Progenitor cell of endocrine pancreas (in vitro differentiated cells): ENCODE measurements at regions not wholly inside any gene's neighbourhood (a gene's known extent, or its start where the extent isn't known, plus 50 kb on each side); places are given as distances from the start of the nearest gene placed in this dataset.

ENCODE experiments used
- DNase-seq: peaks from one replicate; pipeline ENCODE4 v3.0.0; 2021; ENCODE audit warnings: low spot score; ENCODE audit not compliant: unreplicated experiment
- H3K27ac Mint-ChIP-seq: 2 replicates; pipeline ENCODE4 v1.8.0; 2021; ENCODE audit warnings: mild to moderate bottlenecking, moderate library complexity, mixed read lengths
- H3K27me3 Mint-ChIP-seq: 2 replicates; pipeline ENCODE4 v1.8.0; 2021; ENCODE audit warnings: mixed read lengths
- H3K36me3 Mint-ChIP-seq: 2 replicates; pipeline ENCODE4 v1.8.0; 2022; ENCODE audit warnings: mixed read lengths; ENCODE audit not compliant: insufficient read depth
- H3K4me1 Mint-ChIP-seq: 2 replicates; pipeline ENCODE4 v1.8.0; 2021; ENCODE audit warnings: low read depth, mixed read lengths
- H3K4me3 Mint-ChIP-seq: 2 replicates; pipeline ENCODE4 v1.8.0; 2021; ENCODE audit warnings: low read depth, mild to moderate bottlenecking, moderate library complexity, mixed read lengths
- H3K9me3 Mint-ChIP-seq: 2 replicates; pipeline ENCODE4 v1.8.0; 2021; ENCODE audit warnings: low read depth, mixed read lengths
- TF ChIP-seq, protein P1 (sequence below): fragments of 200-600 bp; sonication (generic); IDR thresholded peaks from one replicate; pipeline ENCODE4 v1.5.0; 2021; ENCODE audit warnings: antibody characterized with exemption, mild to moderate bottlenecking; ENCODE audit not compliant: unreplicated experiment

DNA sequence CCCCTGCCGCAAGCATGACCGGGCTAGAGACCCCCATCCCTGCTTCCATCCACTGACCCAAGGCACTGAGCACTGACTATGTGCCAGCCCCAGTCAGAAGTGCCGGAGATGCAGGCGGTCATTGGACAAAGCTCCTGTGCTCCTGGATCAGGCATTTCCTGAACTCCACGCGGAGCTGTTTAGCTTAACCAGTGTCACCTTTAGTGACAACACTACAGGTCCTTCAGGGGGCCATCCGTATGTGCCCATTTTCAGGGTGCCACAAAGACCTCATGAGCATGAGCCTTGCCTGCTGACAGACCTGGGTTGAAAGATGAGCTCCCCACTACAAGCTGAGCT, 63.0 kb upstream of the FGF3 start:
- no peak overlapping the region for H3K27ac Mint-ChIP-seq
- H3K36me3 Mint-ChIP-seq = no peaks in the 10 kb centered on the region
- no peaks in the 10 kb centered on the region for H3K9me3 Mint-ChIP-seq
- peaks cover 3% of the 10 kb centered on the region for H3K27me3 Mint-ChIP-seq
- H3K4me1 Mint-ChIP-seq = no peaks in the 10 kb centered on the region
- no peak overlapping the region for H3K4me3 Mint-ChIP-seq
- TF ChIP-seq, protein P1, sequence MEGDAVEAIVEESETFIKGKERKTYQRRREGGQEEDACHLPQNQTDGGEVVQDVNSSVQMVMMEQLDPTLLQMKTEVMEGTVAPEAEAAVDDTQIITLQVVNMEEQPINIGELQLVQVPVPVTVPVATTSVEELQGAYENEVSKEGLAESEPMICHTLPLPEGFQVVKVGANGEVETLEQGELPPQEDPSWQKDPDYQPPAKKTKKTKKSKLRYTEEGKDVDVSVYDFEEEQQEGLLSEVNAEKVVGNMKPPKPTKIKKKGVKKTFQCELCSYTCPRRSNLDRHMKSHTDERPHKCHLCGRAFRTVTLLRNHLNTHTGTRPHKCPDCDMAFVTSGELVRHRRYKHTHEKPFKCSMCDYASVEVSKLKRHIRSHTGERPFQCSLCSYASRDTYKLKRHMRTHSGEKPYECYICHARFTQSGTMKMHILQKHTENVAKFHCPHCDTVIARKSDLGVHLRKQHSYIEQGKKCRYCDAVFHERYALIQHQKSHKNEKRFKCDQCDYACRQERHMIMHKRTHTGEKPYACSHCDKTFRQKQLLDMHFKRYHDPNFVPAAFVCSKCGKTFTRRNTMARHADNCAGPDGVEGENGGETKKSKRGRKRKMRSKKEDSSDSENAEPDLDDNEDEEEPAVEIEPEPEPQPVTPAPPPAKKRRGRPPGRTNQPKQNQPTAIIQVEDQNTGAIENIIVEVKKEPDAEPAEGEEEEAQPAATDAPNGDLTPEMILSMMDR = no peak
- no peak for DNase-seq

DNA sequence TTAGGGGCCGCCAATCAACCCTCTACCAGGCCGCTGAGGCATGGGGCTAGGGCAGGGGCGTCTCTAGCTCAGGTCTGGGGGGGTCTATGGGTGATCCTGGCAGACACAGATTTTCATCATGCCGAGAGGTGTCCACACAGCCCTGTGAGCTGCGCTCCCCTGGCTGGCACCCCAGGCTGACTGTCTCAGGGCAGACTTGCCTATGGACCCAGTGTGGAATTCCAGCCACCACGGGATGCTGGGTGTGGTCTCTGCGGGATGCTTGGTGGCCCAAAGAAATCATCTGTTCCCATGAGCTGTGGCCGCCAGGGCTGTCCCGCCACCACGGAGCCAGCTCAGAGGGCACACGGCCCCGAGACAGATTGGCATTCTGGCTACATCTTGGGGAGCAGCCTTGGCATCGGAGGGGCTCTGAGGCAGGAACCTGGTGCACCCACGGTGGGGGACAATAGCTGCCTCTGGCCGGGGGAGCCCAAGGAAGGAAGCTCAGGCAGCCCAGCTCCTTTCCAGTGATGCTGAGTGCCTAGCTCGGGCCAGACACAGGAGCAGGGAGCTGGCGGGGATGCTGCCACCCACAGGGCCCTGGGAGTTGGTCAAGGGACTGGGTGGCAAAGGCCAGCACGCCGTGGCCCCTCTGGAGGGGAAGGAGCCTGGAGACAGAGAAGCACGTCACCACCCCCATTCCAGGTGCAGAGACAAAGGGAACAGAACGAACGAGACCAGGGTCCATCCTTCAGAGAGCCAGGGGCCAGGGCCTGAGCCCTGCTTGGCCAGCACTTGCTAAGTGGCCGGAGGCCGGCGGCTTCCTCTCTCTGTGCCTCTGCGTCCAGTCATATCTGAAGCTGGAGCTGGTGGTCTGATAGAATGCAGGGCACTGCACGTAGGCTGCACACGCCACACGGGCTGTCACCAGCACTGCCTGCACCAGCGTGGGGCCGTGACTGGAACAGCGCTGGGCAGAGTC, 64.4 kb upstream of the FGF3 start:
- TF ChIP-seq, protein P1 = no peak
- no peaks in the 10 kb centered on the region for H3K36me3 Mint-ChIP-seq
- no peak overlapping the region for H3K27ac Mint-ChIP-seq
- DNase-seq = no peak
- no peaks in the 10 kb centered on the region for H3K9me3 Mint-ChIP-seq
- peaks cover 3% of the 10 kb centered on the region for H3K27me3 Mint-ChIP-seq
- H3K4me1 Mint-ChIP-seq = no peaks in the 10 kb centered on the region
- H3K4me3 Mint-ChIP-seq = no peak overlapping the region

DNA sequence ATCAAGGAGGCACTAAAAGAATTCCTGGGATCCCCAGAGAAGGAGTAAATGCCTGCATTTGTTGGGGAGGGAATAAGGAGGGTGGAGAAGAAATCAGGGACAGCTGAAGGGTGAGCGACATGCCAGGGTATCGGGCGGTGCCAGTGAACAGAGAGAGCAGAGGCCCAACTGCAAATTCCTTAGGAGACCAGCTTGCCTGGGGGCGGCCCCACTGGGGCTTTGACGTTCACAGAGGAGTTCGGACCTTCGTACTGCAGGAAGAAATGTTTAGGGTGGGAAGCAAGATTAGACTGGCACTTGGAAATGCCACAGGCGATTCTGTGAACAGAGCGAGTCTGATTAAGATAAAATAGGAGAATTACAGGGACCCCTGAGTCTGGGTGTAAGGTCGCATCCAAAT, 65.1 kb upstream of the FGF3 start:
- TF ChIP-seq, protein P1 = no peak
- DNase-seq = no peak
- Mint-ChIP-seq H3K4me3 (no peak overlapping the region), H3K36me3 (no peaks in the 10 kb centered on the region), H3K4me1 (no peaks in the 10 kb centered on the region), H3K27ac (no peak overlapping the region), H3K27me3 (peaks cover 3% of the 10 kb centered on the region), H3K9me3 (no peaks in the 10 kb centered on the region)

GRCh38 chr11:69884751-69885150, 65.5 kb upstream of the FGF3 start:
- TF ChIP-seq, protein P1 = no peak
- no peak overlapping the region for H3K27ac Mint-ChIP-seq
- H3K4me3 Mint-ChIP-seq = no peak overlapping the region
- H3K9me3 Mint-ChIP-seq = no peaks in the 10 kb centered on the region
- no peaks in the 10 kb centered on the region for H3K36me3 Mint-ChIP-seq
- DNase-seq = no peak
- peaks cover 2% of the 10 kb centered on the region for H3K4me1 Mint-ChIP-seq
- H3K27me3 Mint-ChIP-seq = peaks cover 4% of the 10 kb centered on the region

DNA sequence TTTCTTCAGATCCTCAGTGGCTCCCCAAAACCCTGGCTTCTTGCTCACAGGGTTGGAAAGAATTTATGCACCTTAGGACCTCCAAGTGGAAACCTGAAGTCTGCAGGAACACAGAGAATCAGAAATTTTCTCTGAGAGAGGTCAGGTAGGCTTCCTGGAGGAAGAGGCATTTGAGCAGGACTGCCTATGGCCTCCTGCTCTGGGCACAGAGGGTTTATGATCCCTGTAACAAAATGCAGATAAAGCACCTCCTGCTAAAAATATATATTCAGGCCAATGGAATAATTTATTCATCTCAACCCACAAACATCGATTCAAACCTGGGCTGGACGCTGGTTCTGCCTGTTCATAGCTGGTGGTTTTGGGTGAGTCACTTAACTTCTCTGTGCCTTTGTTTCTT, 68.1 kb upstream of the FGF3 start:
- no peak overlapping the region for H3K27ac Mint-ChIP-seq
- H3K9me3 Mint-ChIP-seq = no peaks in the 10 kb centered on the region
- TF ChIP-seq, protein P1 = no peak
- no peaks in the 10 kb centered on the region for H3K36me3 Mint-ChIP-seq
- H3K27me3 Mint-ChIP-seq = peaks cover 15% of the 10 kb centered on the region
- no peak overlapping the region for H3K4me3 Mint-ChIP-seq
- H3K4me1 Mint-ChIP-seq = peaks cover 6% of the 10 kb centered on the region
- DNase-seq = no peak
